ENCODE measurements at regions not wholly inside any gene's neighbourhood (a gene's known extent, or its start where the extent isn't known, plus 50 kb on each side); places are given as distances from the start of the nearest gene placed in this dataset.

DNA sequence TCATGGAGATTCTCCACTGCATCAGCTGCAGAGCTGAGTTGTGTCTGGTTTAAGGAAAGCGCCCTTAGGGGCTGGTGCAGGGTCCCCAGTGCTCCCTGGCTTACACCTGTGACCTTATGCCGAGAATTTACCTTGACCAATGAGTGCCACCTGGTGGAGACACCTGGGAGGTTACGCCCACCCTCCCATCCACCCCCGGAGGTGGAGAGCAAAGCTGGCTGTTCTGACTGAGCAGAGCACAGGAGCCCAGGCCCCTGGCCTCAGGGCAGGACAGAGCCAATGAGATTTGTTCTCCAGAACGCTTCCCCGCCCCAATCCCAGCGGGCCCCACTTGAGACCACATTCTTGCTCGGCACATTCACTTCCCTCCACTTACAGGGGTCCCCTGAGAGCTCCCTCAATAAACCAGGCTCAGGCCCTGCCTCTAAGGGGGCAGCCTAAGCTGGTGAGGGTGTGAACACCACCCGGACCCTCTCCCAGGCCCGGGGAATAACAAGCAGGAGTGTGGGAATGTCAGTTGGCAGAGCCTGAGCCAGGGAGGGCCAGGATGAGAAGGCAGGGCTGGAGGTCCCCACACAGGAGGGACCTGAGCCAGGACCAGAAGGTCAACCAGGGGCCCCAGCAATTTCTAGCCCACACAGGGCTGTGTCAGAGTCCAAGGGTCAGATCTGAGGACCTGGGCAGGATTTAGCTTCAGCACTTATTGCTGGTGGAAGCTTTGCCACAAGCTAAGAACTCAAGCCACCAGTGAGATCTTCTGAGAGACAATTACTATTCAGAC, 117.1 kb downstream of the TPRA1 start:
- no peak for TF ChIP-seq POLR2A (IDR thresholded peaks at IDR 0.05)
- TF ChIP-seq, protein P1, sequence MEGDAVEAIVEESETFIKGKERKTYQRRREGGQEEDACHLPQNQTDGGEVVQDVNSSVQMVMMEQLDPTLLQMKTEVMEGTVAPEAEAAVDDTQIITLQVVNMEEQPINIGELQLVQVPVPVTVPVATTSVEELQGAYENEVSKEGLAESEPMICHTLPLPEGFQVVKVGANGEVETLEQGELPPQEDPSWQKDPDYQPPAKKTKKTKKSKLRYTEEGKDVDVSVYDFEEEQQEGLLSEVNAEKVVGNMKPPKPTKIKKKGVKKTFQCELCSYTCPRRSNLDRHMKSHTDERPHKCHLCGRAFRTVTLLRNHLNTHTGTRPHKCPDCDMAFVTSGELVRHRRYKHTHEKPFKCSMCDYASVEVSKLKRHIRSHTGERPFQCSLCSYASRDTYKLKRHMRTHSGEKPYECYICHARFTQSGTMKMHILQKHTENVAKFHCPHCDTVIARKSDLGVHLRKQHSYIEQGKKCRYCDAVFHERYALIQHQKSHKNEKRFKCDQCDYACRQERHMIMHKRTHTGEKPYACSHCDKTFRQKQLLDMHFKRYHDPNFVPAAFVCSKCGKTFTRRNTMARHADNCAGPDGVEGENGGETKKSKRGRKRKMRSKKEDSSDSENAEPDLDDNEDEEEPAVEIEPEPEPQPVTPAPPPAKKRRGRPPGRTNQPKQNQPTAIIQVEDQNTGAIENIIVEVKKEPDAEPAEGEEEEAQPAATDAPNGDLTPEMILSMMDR (IDR thresholded peaks at IDR 0.05) = peak in 3 of 6 experiments; percentile 6 to 51 (median 41)

Measured in esophagus squamous epithelium (tissue), 4 donors.